ENCODE measurements at regions not wholly inside any gene's neighbourhood (a gene's known extent, or its start where the extent isn't known, plus 50 kb on each side); places are given as distances from the start of the nearest gene placed in this dataset.

DNA sequence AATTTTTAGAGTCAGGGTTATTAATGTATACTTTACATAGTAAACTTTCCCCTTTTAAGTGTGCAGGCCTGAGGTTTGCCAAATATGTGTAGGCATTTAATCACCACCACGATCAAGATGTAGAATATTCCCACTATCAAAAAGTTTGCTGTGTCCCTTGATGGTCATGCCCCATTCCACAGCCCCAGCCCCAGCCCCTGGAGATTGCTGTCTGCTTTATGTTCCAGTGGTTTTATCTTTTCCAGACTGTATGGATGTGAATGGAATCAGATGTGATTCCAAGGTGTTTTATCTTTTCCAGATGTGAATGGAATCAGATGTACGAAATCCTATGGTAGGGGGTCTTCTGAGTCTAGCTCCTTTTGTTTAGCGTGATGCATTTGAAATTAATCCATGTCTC lies 93.1 kb upstream of the B3GAT1 start:
- TF ChIP-seq, protein P1, sequence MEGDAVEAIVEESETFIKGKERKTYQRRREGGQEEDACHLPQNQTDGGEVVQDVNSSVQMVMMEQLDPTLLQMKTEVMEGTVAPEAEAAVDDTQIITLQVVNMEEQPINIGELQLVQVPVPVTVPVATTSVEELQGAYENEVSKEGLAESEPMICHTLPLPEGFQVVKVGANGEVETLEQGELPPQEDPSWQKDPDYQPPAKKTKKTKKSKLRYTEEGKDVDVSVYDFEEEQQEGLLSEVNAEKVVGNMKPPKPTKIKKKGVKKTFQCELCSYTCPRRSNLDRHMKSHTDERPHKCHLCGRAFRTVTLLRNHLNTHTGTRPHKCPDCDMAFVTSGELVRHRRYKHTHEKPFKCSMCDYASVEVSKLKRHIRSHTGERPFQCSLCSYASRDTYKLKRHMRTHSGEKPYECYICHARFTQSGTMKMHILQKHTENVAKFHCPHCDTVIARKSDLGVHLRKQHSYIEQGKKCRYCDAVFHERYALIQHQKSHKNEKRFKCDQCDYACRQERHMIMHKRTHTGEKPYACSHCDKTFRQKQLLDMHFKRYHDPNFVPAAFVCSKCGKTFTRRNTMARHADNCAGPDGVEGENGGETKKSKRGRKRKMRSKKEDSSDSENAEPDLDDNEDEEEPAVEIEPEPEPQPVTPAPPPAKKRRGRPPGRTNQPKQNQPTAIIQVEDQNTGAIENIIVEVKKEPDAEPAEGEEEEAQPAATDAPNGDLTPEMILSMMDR (IDR thresholded peaks at IDR 0.05 in 4 of 5, conservative IDR thresholded peaks at IDR 0.05 in 1 of 5), result no peak
- TF ChIP-seq POLR2A (IDR thresholded peaks at IDR 0.05), result no peak
